ENCODE measurements at regions not wholly inside any gene's neighbourhood (a gene's known extent, or its start where the extent isn't known, plus 50 kb on each side); places are given as distances from the start of the nearest gene placed in this dataset.
A peak's percentile ranks its signal among the peaks of the same experiment; 100 is the strongest.

DNA sequence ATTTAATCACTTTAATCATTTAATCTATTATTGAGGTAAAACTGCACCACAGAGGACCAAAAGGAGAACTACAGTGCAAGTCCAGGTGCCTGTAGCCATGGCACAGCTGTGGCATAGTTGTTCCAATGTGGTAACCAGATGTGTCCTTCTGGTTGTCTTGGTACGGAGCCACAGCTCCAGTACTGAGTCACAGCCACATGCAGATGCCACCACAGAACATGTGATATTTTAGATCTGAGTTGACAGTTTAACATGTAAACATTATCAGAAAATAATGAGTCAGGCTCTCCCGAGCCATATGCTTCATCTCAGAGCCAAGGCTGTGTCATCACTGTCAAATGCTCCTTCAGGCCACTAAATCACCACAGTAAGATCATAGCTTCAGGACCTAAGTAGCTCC is 56.4 kb upstream of the RGS7 start:
- no peak overlapping the region for H3K27ac ChIP-seq
- CTCF ChIA-PET: interaction anchor here (0.8 to 1.0 kb wide), 2 partner anchors 9 to 447 kb away, joined by 3 read pairs; no protein-coding TSS in a partner anchor
- POLR2A ChIA-PET (ENCODE audit: low non-redundant PET): no interaction called here
- no peak for DNase-seq (ENCODE audit: low spot score)
- TF ChIP-seq, protein P1, sequence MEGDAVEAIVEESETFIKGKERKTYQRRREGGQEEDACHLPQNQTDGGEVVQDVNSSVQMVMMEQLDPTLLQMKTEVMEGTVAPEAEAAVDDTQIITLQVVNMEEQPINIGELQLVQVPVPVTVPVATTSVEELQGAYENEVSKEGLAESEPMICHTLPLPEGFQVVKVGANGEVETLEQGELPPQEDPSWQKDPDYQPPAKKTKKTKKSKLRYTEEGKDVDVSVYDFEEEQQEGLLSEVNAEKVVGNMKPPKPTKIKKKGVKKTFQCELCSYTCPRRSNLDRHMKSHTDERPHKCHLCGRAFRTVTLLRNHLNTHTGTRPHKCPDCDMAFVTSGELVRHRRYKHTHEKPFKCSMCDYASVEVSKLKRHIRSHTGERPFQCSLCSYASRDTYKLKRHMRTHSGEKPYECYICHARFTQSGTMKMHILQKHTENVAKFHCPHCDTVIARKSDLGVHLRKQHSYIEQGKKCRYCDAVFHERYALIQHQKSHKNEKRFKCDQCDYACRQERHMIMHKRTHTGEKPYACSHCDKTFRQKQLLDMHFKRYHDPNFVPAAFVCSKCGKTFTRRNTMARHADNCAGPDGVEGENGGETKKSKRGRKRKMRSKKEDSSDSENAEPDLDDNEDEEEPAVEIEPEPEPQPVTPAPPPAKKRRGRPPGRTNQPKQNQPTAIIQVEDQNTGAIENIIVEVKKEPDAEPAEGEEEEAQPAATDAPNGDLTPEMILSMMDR (conservative IDR thresholded peaks at IDR 0.05; ENCODE audit: low read depth): no peak

DNA sequence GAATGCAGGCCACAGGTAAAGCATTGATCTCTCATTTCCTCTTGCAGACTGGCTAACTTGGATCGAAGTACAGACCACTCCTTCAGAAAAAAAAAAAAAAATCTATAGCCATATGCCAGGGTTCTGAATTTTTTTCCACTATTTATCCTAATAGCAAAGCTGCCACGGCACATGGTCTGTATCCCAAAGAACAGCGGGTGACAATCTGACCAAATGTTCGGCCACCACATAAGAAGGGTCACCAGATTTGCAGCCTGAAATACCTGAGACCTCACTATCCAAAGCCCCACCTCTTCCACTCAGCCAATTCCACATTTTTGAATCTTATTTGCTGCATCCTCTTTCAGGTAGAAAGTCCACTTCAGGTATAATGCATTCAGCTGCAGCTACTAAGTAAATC is 55.6 kb upstream of the RGS7 start:
- no peak overlapping the region for H3K27ac ChIP-seq
- TF ChIP-seq, protein P1 (conservative IDR thresholded peaks at IDR 0.05; ENCODE audit: low read depth): no peak
- no peak for DNase-seq (ENCODE audit: low spot score)
- ChIA-PET POLR2A (ENCODE audit: low non-redundant PET) (no interaction called here), CTCF (interaction anchor here (1.0 kb wide), 1 partner anchor 446 kb away, joined by 3 read pairs; no protein-coding TSS in a partner anchor)

DNA sequence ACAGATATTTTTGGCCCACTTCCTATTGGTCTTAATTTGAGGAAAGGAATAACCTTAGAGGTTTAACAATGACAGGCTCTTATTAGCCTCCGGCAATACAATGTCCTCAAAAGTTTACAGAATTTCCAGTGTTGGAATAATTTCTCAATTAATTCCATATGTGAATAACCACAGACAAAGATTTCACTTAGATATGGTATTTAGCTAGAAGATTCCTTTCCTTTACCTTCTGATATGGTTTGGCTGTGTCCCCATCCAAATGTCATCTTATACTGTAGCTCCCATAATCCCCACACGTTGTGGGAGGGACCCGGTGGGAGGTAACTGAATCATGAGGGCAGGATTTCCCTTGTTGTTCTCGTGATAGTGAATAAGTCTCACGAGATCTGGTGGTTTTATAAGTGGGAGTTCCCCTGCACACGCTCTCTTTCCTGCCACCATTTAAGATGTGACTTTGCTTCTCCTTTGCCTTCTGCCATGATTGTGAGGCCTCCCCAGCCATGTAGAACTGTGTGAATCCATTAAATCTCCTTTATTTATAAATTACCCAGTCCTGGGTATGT is 54.9 kb upstream of the RGS7 start:
- TF ChIP-seq, protein P1 (conservative IDR thresholded peaks at IDR 0.05; ENCODE audit: low read depth): no peak
- CTCF ChIA-PET: interaction anchor here (0.6 kb wide), 1 partner anchor 399 kb away, joined by 3 read pairs; no protein-coding TSS in a partner anchor
- POLR2A ChIA-PET (ENCODE audit: low non-redundant PET): no interaction called here

DNA sequence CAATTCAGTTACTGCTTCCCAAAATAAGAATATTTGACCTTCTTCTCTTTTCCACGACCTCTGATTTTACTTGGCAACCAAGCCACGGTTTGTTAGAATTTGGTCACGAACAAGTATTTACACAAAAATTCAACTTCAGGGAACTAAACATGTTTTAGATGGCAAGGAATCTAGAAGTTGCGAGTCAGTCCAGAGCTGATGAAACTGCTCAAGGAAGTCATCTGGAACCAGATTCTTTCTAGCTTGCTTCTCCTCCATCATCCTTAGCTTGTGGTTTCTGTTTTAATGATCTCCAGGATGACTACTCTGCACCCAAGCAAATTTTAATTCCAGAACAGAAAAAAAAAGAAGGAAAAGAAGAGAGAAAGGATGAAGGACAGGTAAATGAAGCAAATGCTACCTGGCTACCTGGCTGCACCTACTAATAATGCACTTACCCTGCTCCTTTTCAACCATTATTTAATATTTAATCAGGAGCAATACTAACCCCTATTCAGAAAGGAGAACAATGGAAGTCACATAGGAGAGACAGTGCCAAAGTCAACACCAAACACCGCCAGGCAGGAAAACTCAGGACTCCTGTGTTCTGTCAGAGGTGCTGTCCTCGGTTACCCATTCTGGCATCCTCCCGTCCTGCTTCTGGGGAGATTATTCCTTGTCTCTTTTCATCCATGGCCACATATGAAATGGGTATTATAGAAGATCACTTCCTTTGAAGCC is 54.2 kb upstream of the RGS7 start:
- ChIA-PET CTCF (interaction anchor here (0.6 to 0.7 kb wide), 3 partner anchors 14 to 399 kb away, joined by 3 to 5 read pairs (median 4); no protein-coding TSS in a partner anchor), POLR2A (ENCODE audit: low non-redundant PET) (no interaction called here)
- no peak for DNase-seq (ENCODE audit: low spot score)
- H3K27ac ChIP-seq: no peak overlapping the region
- TF ChIP-seq, protein P1 (conservative IDR thresholded peaks at IDR 0.05; ENCODE audit: low read depth): no peak

More for the DNA sequence above, 54.9 kb upstream of the RGS7 start:
- no peak for DNase-seq (ENCODE audit: low spot score)
- H3K27ac ChIP-seq: no peak overlapping the region

DNA sequence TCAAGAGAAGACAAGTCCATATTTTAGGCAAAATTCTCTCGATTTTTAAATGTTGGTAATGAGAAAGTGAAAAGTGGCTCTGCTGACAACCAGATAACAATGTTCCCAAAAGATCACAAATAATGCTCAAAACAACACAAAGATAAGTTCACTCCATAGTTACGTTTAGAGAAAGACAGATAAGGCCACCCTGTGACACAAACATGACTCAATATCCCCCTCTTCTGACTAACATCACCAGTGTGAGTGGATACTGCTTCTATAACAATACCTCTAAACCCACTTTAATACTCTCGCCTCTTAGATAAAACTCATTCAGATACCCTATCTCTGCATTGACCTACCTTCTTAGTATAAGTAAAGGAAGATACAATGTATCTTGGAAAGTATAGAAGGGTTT is 51.2 kb upstream of the RGS7 start:
- DNase-seq (ENCODE audit: low spot score): peak; percentile 20
- CTCF ChIA-PET: no interaction called here
- no peak overlapping the region for H3K27ac ChIP-seq
- POLR2A ChIA-PET (ENCODE audit: low non-redundant PET): no interaction called here
- TF ChIP-seq, protein P1 (conservative IDR thresholded peaks at IDR 0.05; ENCODE audit: low read depth): no peak

All from RWPE1 (cell line).